Endothelial cell of umbilical vein (primary cell): ENCODE measurements at regions not wholly inside any gene's neighbourhood (a gene's known extent, or its start where the extent isn't known, plus 50 kb on each side); places are given as distances from the start of the nearest gene placed in this dataset.

ENCODE experiments used
- EZH2 ChIP-seq: IDR thresholded peaks from 2 replicates; pipeline ENCODE4 v1.6.1; 2012; ENCODE audit warnings: borderline replicate concordance, low read depth, mild to moderate bottlenecking, moderate library complexity, low read length, inconsistent platforms; ENCODE audit not compliant: severe bottlenecking
- FOS ChIP-seq: IDR thresholded peaks from 2 replicates; pipeline ENCODE4 v1.6.1; 2011; ENCODE audit warnings: mild to moderate bottlenecking, low read length, moderate library complexity, borderline replicate concordance; ENCODE audit not compliant: insufficient read depth
- GATA2 ChIP-seq: IDR thresholded peaks from 2 replicates; pipeline ENCODE4 v1.7.0; 2011; ENCODE audit warnings: low read depth, mild to moderate bottlenecking, moderate library complexity, mixed read lengths, low read length; ENCODE audit not compliant: insufficient read length, insufficient read depth
- JUN ChIP-seq: IDR thresholded peaks from 2 replicates; pipeline ENCODE4 v1.6.1; 2011; ENCODE audit warnings: borderline replicate concordance, low read depth; ENCODE audit not compliant: insufficient read length, insufficient read depth
- MYC ChIP-seq: IDR thresholded peaks from one replicate; pipeline ENCODE4 v1.6.1; 2011; ENCODE audit warnings: mild to moderate bottlenecking, low read depth, low read length
- POLR2A ChIP-seq: IDR thresholded peaks from 2 replicates; pipeline ENCODE4 v1.6.1; 2012; ENCODE audit warnings: low read depth, mild to moderate bottlenecking, control low read depth, low read length
- TF ChIP-seq, protein P1 (sequence below), 2 donors: IDR thresholded peaks; 1 replicate in 1 of 2; 2 replicates in 1 of 2; pipeline ENCODE4 v1.5.1; 2011; ENCODE audit warnings: low read length in 2 of 2, mild to moderate bottlenecking in 2 of 2, moderate library complexity in 2 of 2, control low read depth in 1 of 2, inconsistent platforms in 1 of 2, low read depth in 1 of 2; ENCODE audit not compliant: insufficient read depth in 1 of 2; ENCODE audit errors: extremely low read depth in 1 of 2

DNA sequence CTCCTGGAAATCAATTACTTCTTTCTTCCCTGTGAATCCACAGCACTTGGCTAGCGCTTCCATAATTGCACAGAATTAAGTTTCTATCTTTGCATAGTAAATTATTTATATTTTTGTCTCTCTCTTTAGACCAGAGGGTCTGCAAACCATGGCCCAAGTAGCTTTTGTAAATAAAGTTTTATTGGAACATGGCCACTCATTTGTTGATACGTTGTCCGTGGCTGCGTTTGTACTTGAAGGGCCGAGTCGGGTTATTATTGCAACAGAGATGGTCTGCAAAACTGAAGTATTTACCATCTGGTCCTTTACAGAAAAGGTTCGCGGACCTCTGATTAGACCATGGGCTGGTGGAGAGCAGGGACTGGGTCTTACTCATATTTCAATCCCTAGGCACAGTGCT, 102.5 kb downstream of the RPLP1 start:
- TF ChIP-seq POLR2A (no peak), JUN (no peak), GATA2 (no peak), EZH2 (no peak), MYC (no peak), FOS (no peak)
- TF ChIP-seq, protein P1, sequence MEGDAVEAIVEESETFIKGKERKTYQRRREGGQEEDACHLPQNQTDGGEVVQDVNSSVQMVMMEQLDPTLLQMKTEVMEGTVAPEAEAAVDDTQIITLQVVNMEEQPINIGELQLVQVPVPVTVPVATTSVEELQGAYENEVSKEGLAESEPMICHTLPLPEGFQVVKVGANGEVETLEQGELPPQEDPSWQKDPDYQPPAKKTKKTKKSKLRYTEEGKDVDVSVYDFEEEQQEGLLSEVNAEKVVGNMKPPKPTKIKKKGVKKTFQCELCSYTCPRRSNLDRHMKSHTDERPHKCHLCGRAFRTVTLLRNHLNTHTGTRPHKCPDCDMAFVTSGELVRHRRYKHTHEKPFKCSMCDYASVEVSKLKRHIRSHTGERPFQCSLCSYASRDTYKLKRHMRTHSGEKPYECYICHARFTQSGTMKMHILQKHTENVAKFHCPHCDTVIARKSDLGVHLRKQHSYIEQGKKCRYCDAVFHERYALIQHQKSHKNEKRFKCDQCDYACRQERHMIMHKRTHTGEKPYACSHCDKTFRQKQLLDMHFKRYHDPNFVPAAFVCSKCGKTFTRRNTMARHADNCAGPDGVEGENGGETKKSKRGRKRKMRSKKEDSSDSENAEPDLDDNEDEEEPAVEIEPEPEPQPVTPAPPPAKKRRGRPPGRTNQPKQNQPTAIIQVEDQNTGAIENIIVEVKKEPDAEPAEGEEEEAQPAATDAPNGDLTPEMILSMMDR (IDR thresholded peaks at IDR 0.05; ENCODE audit: extremely low read depth in 1 of 2, insufficient read depth in 1 of 2, low read depth in 1 of 2, low read length in 2 of 2) = no peak
